Osteoblast (primary cell): ENCODE measurements at regions not wholly inside any gene's neighbourhood (a gene's known extent, or its start where the extent isn't known, plus 50 kb on each side); places are given as distances from the start of the nearest gene placed in this dataset.

Experiments
- DNase-seq: peaks from one replicate; pipeline ENCODE4 v3.0.0; 2011; ENCODE audit warnings: low spot score, mixed read lengths; ENCODE audit not compliant: insufficient read length; ENCODE audit errors: missing footprints
- H2AFZ ChIP-seq: 2 replicates; pipeline ENCODE4 v1.6.0; 2011; ENCODE audit warnings: mild to moderate bottlenecking, low read length
- H3K27ac ChIP-seq: 2 replicates; pipeline ENCODE4 v1.5.1; 2011; ENCODE audit warnings: mild to moderate bottlenecking, low read depth, low read length, moderate library complexity
- H3K27me3 ChIP-seq: 2 replicates; pipeline ENCODE4 v1.6.0; 2012; ENCODE audit warnings: mild to moderate bottlenecking, control low read depth, inconsistent platforms, low read length, moderate library complexity; ENCODE audit not compliant: insufficient read depth
- H3K36me3 ChIP-seq: 2 replicates; pipeline ENCODE4 v1.5.1; 2011; ENCODE audit warnings: mild to moderate bottlenecking, low read length, control low read depth, moderate library complexity; ENCODE audit not compliant: insufficient read depth
- H3K4me1 ChIP-seq: 2 replicates; pipeline ENCODE4 v1.5.1; 2011; ENCODE audit warnings: mild to moderate bottlenecking, low read length, control low read depth, moderate library complexity; ENCODE audit not compliant: insufficient read depth
- H3K4me2 ChIP-seq: 2 replicates; pipeline ENCODE4 v1.6.0; 2011; ENCODE audit warnings: mild to moderate bottlenecking, low read length; ENCODE audit not compliant: insufficient read depth
- H3K4me3 ChIP-seq: fragments of 200-600 bp; sonication (generic); 3 replicates; pipeline ENCODE4 v1.5.1; 2012; ENCODE audit warnings: mild to moderate bottlenecking, low read length, inconsistent platforms; ENCODE audit not compliant: insufficient read depth
- H3K79me2 ChIP-seq: 2 replicates; pipeline ENCODE4 v1.6.0; 2012; ENCODE audit warnings: mild to moderate bottlenecking, low read length, control low read depth, inconsistent platforms; ENCODE audit not compliant: insufficient read depth
- H3K9me3 ChIP-seq: 2 replicates; pipeline ENCODE4 v1.5.1; 2011; ENCODE audit warnings: low read depth, low read length, control low read depth
- H4K20me1 ChIP-seq: 2 replicates; pipeline ENCODE4 v1.6.0; 2012; ENCODE audit warnings: mild to moderate bottlenecking, low read length, control low read depth; ENCODE audit not compliant: insufficient read depth
- TF ChIP-seq, protein P1 (sequence below): IDR thresholded peaks from 2 replicates; pipeline ENCODE4 v1.5.1; 2011; ENCODE audit warnings: mild to moderate bottlenecking, low read depth, low read length, moderate library complexity; ENCODE audit errors: extremely low read depth

DNA sequence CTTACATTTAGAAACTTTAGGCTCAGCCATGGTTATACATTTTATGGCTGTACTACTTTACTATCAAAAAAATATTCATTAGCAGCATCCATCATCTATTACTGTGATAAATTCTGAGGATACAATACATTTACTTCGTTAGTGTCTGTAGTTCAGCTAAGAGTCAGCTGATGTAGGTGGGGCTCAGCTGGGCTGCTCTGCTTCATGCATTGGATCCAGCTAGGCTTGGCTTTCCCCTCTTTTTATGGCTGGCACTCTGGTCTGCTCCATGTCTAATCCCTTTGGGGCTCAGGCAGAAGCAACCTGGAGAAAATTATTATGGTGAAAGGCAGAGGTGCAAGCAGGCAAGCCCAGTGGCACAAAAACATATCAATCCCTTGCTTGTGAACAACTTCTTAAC, 930.1 kb upstream of the NR2F2 start:
- Histone ChIP-seq H3K4me1 (no peaks in the 10 kb centered on the region), H2AFZ (no peak overlapping the region), H3K79me2 (no peaks in the 10 kb centered on the region), H3K36me3 (no peaks in the 10 kb centered on the region), H3K27me3 (no peaks in the 10 kb centered on the region), H4K20me1 (no peaks in the 10 kb centered on the region), H3K9me3 (no peaks in the 10 kb centered on the region), H3K4me3 (no peak overlapping the region), H3K4me2 (no peak overlapping the region), H3K27ac (no peak overlapping the region)
- TF ChIP-seq, protein P1, sequence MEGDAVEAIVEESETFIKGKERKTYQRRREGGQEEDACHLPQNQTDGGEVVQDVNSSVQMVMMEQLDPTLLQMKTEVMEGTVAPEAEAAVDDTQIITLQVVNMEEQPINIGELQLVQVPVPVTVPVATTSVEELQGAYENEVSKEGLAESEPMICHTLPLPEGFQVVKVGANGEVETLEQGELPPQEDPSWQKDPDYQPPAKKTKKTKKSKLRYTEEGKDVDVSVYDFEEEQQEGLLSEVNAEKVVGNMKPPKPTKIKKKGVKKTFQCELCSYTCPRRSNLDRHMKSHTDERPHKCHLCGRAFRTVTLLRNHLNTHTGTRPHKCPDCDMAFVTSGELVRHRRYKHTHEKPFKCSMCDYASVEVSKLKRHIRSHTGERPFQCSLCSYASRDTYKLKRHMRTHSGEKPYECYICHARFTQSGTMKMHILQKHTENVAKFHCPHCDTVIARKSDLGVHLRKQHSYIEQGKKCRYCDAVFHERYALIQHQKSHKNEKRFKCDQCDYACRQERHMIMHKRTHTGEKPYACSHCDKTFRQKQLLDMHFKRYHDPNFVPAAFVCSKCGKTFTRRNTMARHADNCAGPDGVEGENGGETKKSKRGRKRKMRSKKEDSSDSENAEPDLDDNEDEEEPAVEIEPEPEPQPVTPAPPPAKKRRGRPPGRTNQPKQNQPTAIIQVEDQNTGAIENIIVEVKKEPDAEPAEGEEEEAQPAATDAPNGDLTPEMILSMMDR, result no peak
- no peak for DNase-seq

DNA sequence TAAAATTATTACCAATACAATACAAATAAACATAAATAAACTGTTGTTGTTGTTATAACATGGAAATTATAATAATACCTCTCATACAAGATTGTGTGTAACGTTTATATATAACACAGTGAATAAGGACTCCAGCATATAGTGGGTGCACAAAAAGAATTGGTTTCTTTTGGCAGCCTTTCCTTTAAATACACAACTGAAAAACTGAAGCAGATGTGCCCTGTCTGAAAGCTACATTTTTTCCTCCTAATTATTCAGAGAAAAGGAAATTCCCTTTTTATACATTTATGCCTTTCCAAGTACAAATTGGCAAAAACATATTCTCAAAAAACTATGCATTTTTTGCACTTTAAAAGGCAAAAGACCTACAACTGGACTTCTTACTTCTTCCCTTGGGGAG, 928.9 kb upstream of the NR2F2 start:
- H3K4me2 ChIP-seq, result no peak overlapping the region
- no peak overlapping the region for H3K4me3 ChIP-seq
- H3K27me3 ChIP-seq, result no peaks in the 10 kb centered on the region
- H2AFZ ChIP-seq, result no peak overlapping the region
- TF ChIP-seq, protein P1, result no peak
- H3K79me2 ChIP-seq, result no peaks in the 10 kb centered on the region
- H3K4me1 ChIP-seq, result no peaks in the 10 kb centered on the region
- H3K27ac ChIP-seq, result no peak overlapping the region
- no peaks in the 10 kb centered on the region for H3K9me3 ChIP-seq
- DNase-seq, result no peak
- H3K36me3 ChIP-seq, result no peaks in the 10 kb centered on the region
- no peaks in the 10 kb centered on the region for H4K20me1 ChIP-seq

DNA sequence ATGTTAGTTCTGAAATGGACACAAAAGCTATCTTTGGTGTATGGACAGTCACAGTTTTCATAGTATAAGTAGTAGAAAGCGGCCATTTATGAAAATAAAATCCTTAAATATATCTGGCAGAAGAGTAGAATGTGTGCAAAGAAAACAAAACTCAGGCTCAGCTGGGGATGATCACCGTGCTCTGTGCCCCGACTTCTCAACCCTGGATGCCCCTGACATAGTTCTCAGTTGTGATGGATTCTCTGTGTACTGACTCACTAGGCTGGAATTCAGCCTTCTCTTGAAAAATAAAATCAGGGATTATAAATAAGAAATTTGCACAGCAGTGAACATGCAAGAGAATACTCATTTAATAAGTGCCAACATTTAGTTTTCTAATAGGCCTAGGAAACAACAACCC, 925.1 kb upstream of the NR2F2 start:
- H3K27me3 ChIP-seq, result no peaks in the 10 kb centered on the region
- TF ChIP-seq, protein P1, result no peak
- no peaks in the 10 kb centered on the region for H3K79me2 ChIP-seq
- no peak overlapping the region for H3K4me3 ChIP-seq
- H3K36me3 ChIP-seq, result no peaks in the 10 kb centered on the region
- H2AFZ ChIP-seq, result no peak overlapping the region
- H3K4me1 ChIP-seq, result no peaks in the 10 kb centered on the region
- DNase-seq, result no peak
- H3K4me2 ChIP-seq, result no peak overlapping the region
- no peaks in the 10 kb centered on the region for H3K9me3 ChIP-seq
- H4K20me1 ChIP-seq, result no peaks in the 10 kb centered on the region
- no peak overlapping the region for H3K27ac ChIP-seq

DNA sequence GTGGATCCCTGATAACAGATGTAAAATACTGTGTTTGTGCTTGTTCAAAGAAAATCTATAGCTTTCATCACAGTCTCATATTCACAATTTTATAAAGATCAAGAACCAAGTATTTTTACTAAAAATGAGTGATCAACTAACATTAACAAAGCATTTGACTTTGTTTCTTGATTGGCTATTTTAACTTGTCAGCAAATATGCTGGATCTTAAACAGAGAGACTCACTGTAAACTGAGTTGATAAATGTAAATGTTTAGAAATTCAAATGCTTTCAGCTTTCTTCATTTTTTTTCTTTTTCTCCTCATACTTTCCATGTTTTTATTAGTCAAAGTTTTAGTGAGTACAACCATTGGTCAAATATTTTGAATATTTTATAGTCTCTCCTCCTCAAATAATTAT, 923.0 kb upstream of the NR2F2 start:
- Histone ChIP-seq H3K27ac (no peak overlapping the region), H3K27me3 (no peaks in the 10 kb centered on the region), H3K79me2 (no peaks in the 10 kb centered on the region), H3K36me3 (no peaks in the 10 kb centered on the region), H3K9me3 (no peaks in the 10 kb centered on the region), H3K4me1 (no peaks in the 10 kb centered on the region), H4K20me1 (no peaks in the 10 kb centered on the region), H3K4me2 (no peak overlapping the region), H3K4me3 (no peak overlapping the region), H2AFZ (no peak overlapping the region)
- DNase-seq, result no peak
- TF ChIP-seq, protein P1, result no peak
